ENCODE measurements at regions not wholly inside any gene's neighbourhood (a gene's known extent, or its start where the extent isn't known, plus 50 kb on each side); places are given as distances from the start of the nearest gene placed in this dataset.

DNA sequence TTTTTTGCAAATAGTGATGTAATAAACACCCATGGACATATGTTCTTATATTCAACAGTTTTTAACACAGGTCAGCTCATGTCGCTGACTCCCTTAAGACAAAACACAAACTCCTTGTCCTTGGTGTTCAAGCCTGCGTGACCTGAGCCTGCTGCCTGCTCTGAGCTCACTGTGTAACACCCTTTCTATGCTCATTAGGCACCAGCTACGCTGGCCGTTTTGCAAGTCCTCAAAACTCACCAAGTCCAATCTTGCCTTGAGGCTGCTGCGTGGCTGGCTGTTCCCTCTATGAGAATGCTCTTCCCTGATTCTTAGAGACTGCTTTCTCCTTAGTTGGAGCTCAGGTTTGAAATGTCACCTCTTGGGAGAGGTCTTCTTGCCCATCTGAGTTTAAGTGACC lies 100.5 kb upstream of the GLI2 start:
- H3K9me3 ChIP-seq (replicated peaks; ENCODE audit: control insufficient read depth, insufficient read depth, low read length), result no peaks in the 10 kb centered on the region
- DNase-seq (ENCODE audit: low read depth, low spot score) (no peak), FAIRE-seq (no peak), ATAC-seq (no peak)
- BruUV-seq (replicated peaks), result no TSS peak
- no peak for TF ChIP-seq CREM (IDR thresholded peaks at IDR 0.05; ENCODE audit: low read depth)
- TF ChIP-seq, protein P1, sequence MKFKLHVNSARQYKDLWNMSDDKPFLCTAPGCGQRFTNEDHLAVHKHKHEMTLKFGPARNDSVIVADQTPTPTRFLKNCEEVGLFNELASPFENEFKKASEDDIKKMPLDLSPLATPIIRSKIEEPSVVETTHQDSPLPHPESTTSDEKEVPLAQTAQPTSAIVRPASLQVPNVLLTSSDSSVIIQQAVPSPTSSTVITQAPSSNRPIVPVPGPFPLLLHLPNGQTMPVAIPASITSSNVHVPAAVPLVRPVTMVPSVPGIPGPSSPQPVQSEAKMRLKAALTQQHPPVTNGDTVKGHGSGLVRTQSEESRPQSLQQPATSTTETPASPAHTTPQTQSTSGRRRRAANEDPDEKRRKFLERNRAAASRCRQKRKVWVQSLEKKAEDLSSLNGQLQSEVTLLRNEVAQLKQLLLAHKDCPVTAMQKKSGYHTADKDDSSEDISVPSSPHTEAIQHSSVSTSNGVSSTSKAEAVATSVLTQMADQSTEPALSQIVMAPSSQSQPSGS (IDR thresholded peaks at IDR 0.05; ENCODE audit: low read length), result no peak
- no peak for TF ChIP-seq POLR2AphosphoS5 (IDR thresholded peaks at IDR 0.05; ENCODE audit: low read length)
- no peak for TF ChIP-seq MEF2B (IDR thresholded peaks at IDR 0.05; ENCODE audit: partially characterized antibody, poor library complexity, severe bottlenecking)
- TF ChIP-seq ASH2L (IDR thresholded peaks at IDR 0.05; ENCODE audit: borderline replicate concordance, low read depth), result no peak
- no peak for TF ChIP-seq SREBF2 (IDR thresholded peaks at IDR 0.05; ENCODE audit: low read length)
- peaks cover 0 to 2% of the 10 kb centered on the region in 2 experiments; a peak in 2 of 4 replicates for H3K27me3 ChIP-seq (replicated peaks in 1 of 2; ENCODE audit: control insufficient read depth in 2 of 2, insufficient read depth in 2 of 2, low read length in 1 of 2)
- no peaks in the 10 kb centered on the region for H3K36me3 ChIP-seq (ENCODE audit: control insufficient read depth in 2 of 2, insufficient read depth in 2 of 2, low read length in 1 of 2)
- H3K79me2 ChIP-seq (ENCODE audit: control insufficient read depth, insufficient read depth, low read length), result no peaks in the 10 kb centered on the region
- intact Hi-C loops (cut with micrococcal nuclease; ENCODE audit: unreplicated experiment) (no loop called here), in situ Hi-C loops (cut with MboI) (no loop called here)
- H3K4me1 ChIP-seq (ENCODE audit: control insufficient read depth, insufficient read depth, low read length), result no peaks in the 10 kb centered on the region
- H2AFZ ChIP-seq (ENCODE audit: control insufficient read depth, low read depth, low read length), result no peak overlapping the region
- CTCF ChIA-PET, result no interaction called here
- POLR2A ChIA-PET, result no interaction called here
- no peak overlapping the region for H3K27ac ChIP-seq (ENCODE audit: control insufficient read depth, insufficient read depth)
- H3K9ac ChIP-seq (ENCODE audit: control insufficient read depth, insufficient read depth, low read length), result no peak overlapping the region
- no peak overlapping the region for H3K4me3 ChIP-seq
- H4K20me1 ChIP-seq (ENCODE audit: control insufficient read depth, insufficient read depth), result no peaks in the 10 kb centered on the region
- H3K4me2 ChIP-seq (ENCODE audit: control insufficient read depth, insufficient read depth), result no peak overlapping the region
- SMC1A ChIA-PET (ENCODE audit: uncharacterized antibody, unreplicated experiment), result interaction anchor here (0.6 kb wide), 1 partner anchor 432 kb away, joined by 4 read pairs; no protein-coding TSS in a partner anchor
- RAD21 ChIA-PET (ENCODE audit: unreplicated experiment), result no interaction called here
- WGBS (ENCODE audit: insufficient coverage, insufficient replicate concordance, low lambda C conversion rate, missing lambda C conversion rate), result 4% methylated on average over 5 of the region's 5 CpGs

GRCh38 chr2:120637847-120638246 lies 97.8 kb upstream of the GLI2 start:
- in situ Hi-C loops (cut with MboI), result no loop called here
- ATAC-seq, result no peak
- H3K4me2 ChIP-seq (ENCODE audit: control insufficient read depth, insufficient read depth), result no peak overlapping the region
- H3K36me3 ChIP-seq (ENCODE audit: control insufficient read depth in 2 of 2, insufficient read depth in 2 of 2, low read length in 1 of 2), result no peaks in the 10 kb centered on the region
- H3K27ac ChIP-seq (ENCODE audit: control insufficient read depth, insufficient read depth), result no peak overlapping the region
- no peaks in the 10 kb centered on the region for H3K79me2 ChIP-seq (ENCODE audit: control insufficient read depth, insufficient read depth, low read length)
- H3K9me3 ChIP-seq (replicated peaks; ENCODE audit: control insufficient read depth, insufficient read depth, low read length), result no peaks in the 10 kb centered on the region
- FAIRE-seq, result no peak
- SMC1A ChIA-PET (ENCODE audit: uncharacterized antibody, unreplicated experiment), result interaction anchor here (1.1 kb wide), 1 partner anchor 45 kb away, joined by 3 read pairs; no protein-coding TSS in a partner anchor
- H4K20me1 ChIP-seq (ENCODE audit: control insufficient read depth, insufficient read depth), result no peaks in the 10 kb centered on the region
- no peak overlapping the region for H3K4me3 ChIP-seq
- RAD21 ChIA-PET (ENCODE audit: unreplicated experiment), result no interaction called here
- H3K9ac ChIP-seq (ENCODE audit: control insufficient read depth, insufficient read depth, low read length), result no peak overlapping the region
- H3K27me3 ChIP-seq (replicated peaks in 1 of 2; ENCODE audit: control insufficient read depth in 2 of 2, insufficient read depth in 2 of 2, low read length in 1 of 2), result peaks cover 0 to 2% of the 10 kb centered on the region in 2 experiments; a peak in 3 of 4 replicates
- H2AFZ ChIP-seq (ENCODE audit: control insufficient read depth, low read depth, low read length), result no peak overlapping the region
- CTCF ChIA-PET, result no interaction called here
- intact Hi-C loops (cut with micrococcal nuclease; ENCODE audit: unreplicated experiment), result no loop called here
- 24% methylated on average over 5 of the region's 5 CpGs for WGBS (ENCODE audit: insufficient coverage, insufficient replicate concordance, low lambda C conversion rate, missing lambda C conversion rate)
- POLR2A ChIA-PET, result no interaction called here
- no peak for DNase-seq (ENCODE audit: low read depth, low spot score)
- BruUV-seq (replicated peaks), result no TSS peak
- H3K4me1 ChIP-seq (ENCODE audit: control insufficient read depth, insufficient read depth, low read length), result no peaks in the 10 kb centered on the region
- TF ChIP-seq, protein P2, sequence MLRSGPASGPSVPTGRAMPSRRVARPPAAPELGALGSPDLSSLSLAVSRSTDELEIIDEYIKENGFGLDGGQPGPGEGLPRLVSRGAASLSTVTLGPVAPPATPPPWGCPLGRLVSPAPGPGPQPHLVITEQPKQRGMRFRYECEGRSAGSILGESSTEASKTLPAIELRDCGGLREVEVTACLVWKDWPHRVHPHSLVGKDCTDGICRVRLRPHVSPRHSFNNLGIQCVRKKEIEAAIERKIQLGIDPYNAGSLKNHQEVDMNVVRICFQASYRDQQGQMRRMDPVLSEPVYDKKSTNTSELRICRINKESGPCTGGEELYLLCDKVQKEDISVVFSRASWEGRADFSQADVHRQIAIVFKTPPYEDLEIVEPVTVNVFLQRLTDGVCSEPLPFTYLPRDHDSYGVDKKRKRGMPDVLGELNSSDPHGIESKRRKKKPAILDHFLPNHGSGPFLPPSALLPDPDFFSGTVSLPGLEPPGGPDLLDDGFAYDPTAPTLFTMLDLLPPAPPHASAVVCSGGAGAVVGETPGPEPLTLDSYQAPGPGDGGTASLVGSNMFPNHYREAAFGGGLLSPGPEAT (IDR thresholded peaks at IDR 0.05; ENCODE audit: low read depth), result no peak
- TF ChIP-seq, protein P3, sequence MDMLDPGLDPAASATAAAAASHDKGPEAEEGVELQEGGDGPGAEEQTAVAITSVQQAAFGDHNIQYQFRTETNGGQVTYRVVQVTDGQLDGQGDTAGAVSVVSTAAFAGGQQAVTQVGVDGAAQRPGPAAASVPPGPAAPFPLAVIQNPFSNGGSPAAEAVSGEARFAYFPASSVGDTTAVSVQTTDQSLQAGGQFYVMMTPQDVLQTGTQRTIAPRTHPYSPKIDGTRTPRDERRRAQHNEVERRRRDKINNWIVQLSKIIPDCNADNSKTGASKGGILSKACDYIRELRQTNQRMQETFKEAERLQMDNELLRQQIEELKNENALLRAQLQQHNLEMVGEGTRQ (IDR thresholded peaks at IDR 0.05; ENCODE audit: borderline replicate concordance, low read depth, low read length), result no peak
- TF ChIP-seq MYB (IDR thresholded peaks at IDR 0.05; ENCODE audit: borderline replicate concordance, low read depth, low read length) (no peak), CHD1 (IDR thresholded peaks at IDR 0.05; ENCODE audit: low read depth, low read length) (no peak), IRF3 (IDR thresholded peaks at IDR 0.05) (no peak), LARP7 (IDR thresholded peaks at IDR 0.05) (no peak), BHLHE40 (IDR thresholded peaks at IDR 0.05; ENCODE audit: borderline replicate concordance in 1 of 2, low read depth in 2 of 2, low read length in 1 of 2) (no peak)

All from GM12878 (cell line).